ENCODE measurements at regions not wholly inside any gene's neighbourhood (a gene's known extent, or its start where the extent isn't known, plus 50 kb on each side); places are given as distances from the start of the nearest gene placed in this dataset.

- no peak for DNase-seq
These were observed 351.0 kb downstream of the GALR1 start for GRCh38 chr18:77600674-77601073.

GRCh38 chr18:77601567-77601966 is 351.9 kb downstream of the GALR1 start:
- DNase-seq = no peak

- DNase-seq = no peak
These were observed 357.4 kb downstream of the GALR1 start for GRCh38 chr18:77607087-77607486.

GRCh38 chr18:77608807-77609206 is 359.2 kb downstream of the GALR1 start:
- no peak for DNase-seq

- DNase-seq = no peak
These were observed 368.0 kb downstream of the GALR1 start for GRCh38 chr18:77617694-77618093.

- no peak for DNase-seq
These were observed 369.9 kb downstream of the GALR1 start for GRCh38 chr18:77619525-77619924.

GRCh38 chr18:77622009-77622692 is 372.5 kb downstream of the GALR1 start:
- peak; percentile 5 for DNase-seq

GRCh38 chr18:77632758-77633157 is 383.1 kb downstream of the GALR1 start:
- DNase-seq = no peak

- no peak for DNase-seq
These were observed 384.8 kb downstream of the GALR1 start for GRCh38 chr18:77634494-77634893.

GRCh38 chr18:77635451-77635850 is 385.8 kb downstream of the GALR1 start:
- no peak for DNase-seq

GRCh38 chr18:77635858-77636257 is 386.2 kb downstream of the GALR1 start:
- no peak for DNase-seq

GRCh38 chr18:77645170-77645872 is 395.7 kb downstream of the GALR1 start:
- no peak for DNase-seq

- DNase-seq = no peak
These were observed 397.8 kb downstream of the GALR1 start for GRCh38 chr18:77647472-77647871.

GRCh38 chr18:77648411-77648810 is 398.8 kb downstream of the GALR1 start:
- DNase-seq = no peak

GRCh38 chr18:77650799-77651385 is 401.2 kb downstream of the GALR1 start:
- DNase-seq = peak; percentile 58

- no peak for DNase-seq
These were observed 401.8 kb downstream of the GALR1 start for GRCh38 chr18:77651441-77651840.

- DNase-seq = no peak
These were observed 404.1 kb downstream of the GALR1 start for GRCh38 chr18:77653792-77654191.

GRCh38 chr18:77654302-77654701 is 404.7 kb downstream of the GALR1 start:
- no peak for DNase-seq

GRCh38 chr18:77657651-77658298 is 408.1 kb downstream of the GALR1 start:
- DNase-seq = no peak

- no peak for DNase-seq
These were observed 408.6 kb downstream of the GALR1 start for GRCh38 chr18:77658299-77658662.

GRCh38 chr18:77658751-77659448 is 409.3 kb downstream of the GALR1 start:
- DNase-seq = no peak

- no peak for DNase-seq
These were observed 417.0 kb downstream of the GALR1 start for GRCh38 chr18:77666613-77667012.

GRCh38 chr18:77668219-77668618 is 418.6 kb downstream of the GALR1 start:
- DNase-seq = no peak

All from stimulated activated CD4-positive, alpha-beta T cell treated with anti-CD3 and anti-CD28 coated beads, Interleukin-1b, Interleukin-23, amount 100 ng/mL, for 48 hours (primary cell).